ENCODE measurements at regions not wholly inside any gene's neighbourhood (a gene's known extent, or its start where the extent isn't known, plus 50 kb on each side); places are given as distances from the start of the nearest gene placed in this dataset.

GRCh38 chr2:236636714-236637470 lies 67.3 kb downstream of the ACKR3 start:
- TF ChIP-seq CTCF (IDR thresholded peaks at IDR 0.05) = no peak
- Histone ChIP-seq H3K4me1 (no peaks in the 10 kb centered on the region), H3K27me3 (ENCODE audit: insufficient read depth in 3 of 3, low read length in 2 of 3) (peaks cover 0 to 2% (median 0%) of the 10 kb centered on the region in 3 donors), H3K4me3 (no peak overlapping the region), H3K36me3 (ENCODE audit: insufficient read depth in 1 of 2, low read depth in 1 of 2) (no peaks in the 10 kb centered on the region), H3K27ac (no peak overlapping the region), H3K9me3 (peaks cover 11% of the 10 kb centered on the region)
- WGBS, 3 donors = 81 to 87% (median 84%) methylated on average over 18 of the region's 18 CpGs
- DNase-seq (no peak), ATAC-seq (no peak)
- intact Hi-C loops (cut with DNase I) = no loop called here

- ATAC-seq = peak in 3 of 4 donors; percentile 17 to 32 (median 27)
- H3K27me3 ChIP-seq (ENCODE audit: insufficient read depth in 3 of 3, low read length in 2 of 3) = peaks cover 0 to 4% (median 0%) of the 10 kb centered on the region in 3 donors
Measured at GRCh38 chr2:236637686-236638569, 68.3 kb downstream of the ACKR3 start.

GRCh38 chr2:236638707-236639106 lies 69.1 kb downstream of the ACKR3 start:
- no peak for ATAC-seq
- DNase-seq = no peak
- intact Hi-C loops (cut with DNase I) = no loop called here
- no peaks in the 10 kb centered on the region for H3K36me3 ChIP-seq (ENCODE audit: insufficient read depth in 1 of 2, low read depth in 1 of 2)
- TF ChIP-seq CTCF (IDR thresholded peaks at IDR 0.05) = no peak
- peaks cover 11% of the 10 kb centered on the region for H3K9me3 ChIP-seq
- no peaks in the 10 kb centered on the region for H3K4me1 ChIP-seq
- H3K27me3 ChIP-seq (ENCODE audit: insufficient read depth in 3 of 3, low read length in 2 of 3) = peaks cover 0 to 4% (median 0%) of the 10 kb centered on the region in 3 donors
- no peak overlapping the region for H3K27ac ChIP-seq
- H3K4me3 ChIP-seq = no peak overlapping the region
- 82 to 93% (median 90%) methylated on average over 7 of the region's 7 CpGs for WGBS, 3 donors

More at GRCh38 chr2:236637686-236638569, 68.3 kb downstream of the ACKR3 start:
- WGBS, 3 donors = 54 to 58% (median 57%) methylated on average over 6 of the region's 6 CpGs
- no peak for TF ChIP-seq CTCF (IDR thresholded peaks at IDR 0.05)
- DNase-seq = peak in 1 of 2 donors; percentile 33
- Histone ChIP-seq H3K36me3 (ENCODE audit: insufficient read depth in 1 of 2, low read depth in 1 of 2) (no peaks in the 10 kb centered on the region), H3K27ac (no peak overlapping the region), H3K4me1 (no peaks in the 10 kb centered on the region), H3K4me3 (no peak overlapping the region), H3K9me3 (peaks cover 11% of the 10 kb centered on the region)
- intact Hi-C loops (cut with DNase I) = no loop called here

- Histone ChIP-seq H3K4me3 (no peak overlapping the region), H3K36me3 (ENCODE audit: insufficient read depth in 1 of 2, low read depth in 1 of 2) (no peaks in the 10 kb centered on the region), H3K27me3 (ENCODE audit: insufficient read depth in 3 of 3, low read length in 2 of 3) (peaks cover 0 to 4% (median 0%) of the 10 kb centered on the region in 3 donors), H3K27ac (no peak overlapping the region), H3K9me3 (peaks cover 11% of the 10 kb centered on the region), H3K4me1 (no peaks in the 10 kb centered on the region)
- no peak for TF ChIP-seq CTCF (IDR thresholded peaks at IDR 0.05)
- WGBS, 3 donors = 64 to 75% (median 64%) methylated on average over 7 of the region's 7 CpGs
- ATAC-seq (no peak), DNase-seq (no peak)
- intact Hi-C loops (cut with DNase I) = no loop called here
Measured at GRCh38 chr2:236639461-236640235, 70.0 kb downstream of the ACKR3 start.

All from psoas muscle (tissue), 7 donors.